Colonic mucosa (tissue), 4 donors: ENCODE measurements at regions not wholly inside any gene's neighbourhood (a gene's known extent, or its start where the extent isn't known, plus 50 kb on each side); places are given as distances from the start of the nearest gene placed in this dataset.

Source experiments
- DNase-seq: peaks from one replicate; pipeline ENCODE4 v3.0.0-alpha.2; 2020
- H3K27ac ChIP-seq: fragments of 200-600 bp; one replicate; pipeline ENCODE4 v1.8.0; 2021
- H3K27me3 ChIP-seq: fragments of 200-600 bp; one replicate; pipeline ENCODE4 v1.8.0; 2021
- H3K36me3 ChIP-seq: fragments of 200-600 bp; one replicate; pipeline ENCODE4 v1.8.0; 2021
- H3K4me1 ChIP-seq: fragments of 200-600 bp; one replicate; pipeline ENCODE4 v1.8.0; 2021; ENCODE audit warnings: mild to moderate bottlenecking
- H3K4me3 ChIP-seq: fragments of 200-600 bp; one replicate; pipeline ENCODE4 v1.8.0; 2021
- H3K9ac ChIP-seq, 2 donors: one replicate each; pipeline ENCODE4 v1.7.0; 2013; ENCODE audit warnings: control low read depth in 2 of 2, low read depth in 2 of 2, low read length in 2 of 2
- H3K9me3 ChIP-seq: fragments of 200-600 bp; one replicate; pipeline ENCODE4 v1.8.0; 2021
- intact Hi-C: fragments of 100-400 bp; cut with DNase I; formaldehyde crosslinking; loops from one replicate; pipeline ENCODE4 v1.14.1; 2022
- TF ChIP-seq, protein P1 (sequence below): fragments of 200-600 bp; IDR thresholded peaks from one replicate; pipeline ENCODE4 v1.8.0; 2022; ENCODE audit warnings: antibody characterized with exemption, mild to moderate bottlenecking
- donor health status: healthy.
- donor health status: DM: no; HTN: no; CAD: no.
- donor health status: DM: no; HTN: no; CAD: no.

DNA sequence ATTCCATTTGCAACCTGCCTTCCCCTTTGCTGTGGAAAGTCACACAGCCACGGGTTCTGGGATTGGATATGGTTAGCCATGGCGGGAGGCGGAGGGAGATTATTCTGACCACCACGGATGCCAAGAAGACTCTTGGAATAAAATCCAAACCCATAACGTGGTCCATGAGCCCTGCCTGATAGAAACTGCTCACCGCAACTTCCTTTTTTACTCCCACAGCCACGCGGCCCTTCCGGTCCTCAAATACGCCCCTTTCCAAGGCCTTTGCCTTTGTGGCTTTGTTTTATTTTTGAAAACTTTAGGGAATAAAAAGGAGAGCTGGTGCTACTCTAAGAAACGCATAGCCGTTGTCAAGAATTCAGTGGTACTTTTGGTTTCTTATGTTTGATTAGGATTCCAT lies 602.5 kb upstream of the CDH4 start:
- TF ChIP-seq, protein P1, sequence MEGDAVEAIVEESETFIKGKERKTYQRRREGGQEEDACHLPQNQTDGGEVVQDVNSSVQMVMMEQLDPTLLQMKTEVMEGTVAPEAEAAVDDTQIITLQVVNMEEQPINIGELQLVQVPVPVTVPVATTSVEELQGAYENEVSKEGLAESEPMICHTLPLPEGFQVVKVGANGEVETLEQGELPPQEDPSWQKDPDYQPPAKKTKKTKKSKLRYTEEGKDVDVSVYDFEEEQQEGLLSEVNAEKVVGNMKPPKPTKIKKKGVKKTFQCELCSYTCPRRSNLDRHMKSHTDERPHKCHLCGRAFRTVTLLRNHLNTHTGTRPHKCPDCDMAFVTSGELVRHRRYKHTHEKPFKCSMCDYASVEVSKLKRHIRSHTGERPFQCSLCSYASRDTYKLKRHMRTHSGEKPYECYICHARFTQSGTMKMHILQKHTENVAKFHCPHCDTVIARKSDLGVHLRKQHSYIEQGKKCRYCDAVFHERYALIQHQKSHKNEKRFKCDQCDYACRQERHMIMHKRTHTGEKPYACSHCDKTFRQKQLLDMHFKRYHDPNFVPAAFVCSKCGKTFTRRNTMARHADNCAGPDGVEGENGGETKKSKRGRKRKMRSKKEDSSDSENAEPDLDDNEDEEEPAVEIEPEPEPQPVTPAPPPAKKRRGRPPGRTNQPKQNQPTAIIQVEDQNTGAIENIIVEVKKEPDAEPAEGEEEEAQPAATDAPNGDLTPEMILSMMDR, result no peak
- H3K27me3 ChIP-seq, result no peaks in the 10 kb centered on the region
- no peaks in the 10 kb centered on the region for H3K9me3 ChIP-seq
- no peak overlapping the region for H3K27ac ChIP-seq
- intact Hi-C loops, result no loop called here
- no peaks in the 10 kb centered on the region for H3K36me3 ChIP-seq
- H3K4me3 ChIP-seq, result no peak overlapping the region
- H3K9ac ChIP-seq, result no peak overlapping the region
- DNase-seq, result no peak
- no peaks in the 10 kb centered on the region for H3K4me1 ChIP-seq

DNA sequence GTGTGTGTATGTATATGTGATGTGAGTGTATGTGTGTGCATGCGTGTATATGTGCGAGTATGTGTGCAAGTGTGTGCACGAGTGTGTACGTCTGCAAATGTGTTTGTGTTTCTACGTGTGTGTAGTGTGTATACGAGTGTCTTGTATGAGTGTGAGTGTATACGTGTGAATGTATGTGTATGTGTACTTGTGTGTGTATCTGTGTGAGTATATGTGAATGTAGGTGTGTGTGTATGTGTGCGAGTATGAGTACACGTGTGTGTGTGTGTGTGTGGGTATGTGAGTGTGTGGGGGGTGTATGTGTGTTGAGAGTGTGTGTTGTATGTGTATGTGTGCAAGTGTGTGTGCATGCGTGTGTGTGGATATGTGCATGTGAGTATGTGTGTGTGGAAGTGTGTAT lies 602.0 kb upstream of the CDH4 start:
- no peaks in the 10 kb centered on the region for H3K9me3 ChIP-seq
- no peak for DNase-seq
- no peak overlapping the region for H3K27ac ChIP-seq
- TF ChIP-seq, protein P1, result no peak
- no peaks in the 10 kb centered on the region for H3K36me3 ChIP-seq
- intact Hi-C loops, result no loop called here
- H3K27me3 ChIP-seq, result no peaks in the 10 kb centered on the region
- no peak overlapping the region for H3K4me3 ChIP-seq
- H3K4me1 ChIP-seq, result no peaks in the 10 kb centered on the region
- no peak overlapping the region for H3K9ac ChIP-seq

DNA sequence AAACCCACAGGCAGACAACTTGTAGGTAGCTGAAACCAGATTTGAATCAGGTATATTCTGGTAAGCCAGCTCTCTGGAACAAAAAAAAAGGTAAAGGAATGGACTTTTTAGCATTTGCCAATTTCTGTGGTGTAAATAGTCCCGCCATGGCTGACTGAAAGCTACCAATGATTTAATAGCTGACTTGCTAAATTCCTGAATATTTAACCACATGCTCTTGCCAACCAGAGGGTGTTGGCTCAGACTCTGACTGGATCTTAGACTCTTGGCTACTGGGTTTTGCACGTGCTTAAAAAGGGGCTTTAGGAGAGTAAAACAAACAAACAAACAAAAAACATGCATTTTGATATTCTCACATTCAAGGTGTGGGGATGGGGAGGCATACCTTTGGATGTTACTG lies 600.0 kb upstream of the CDH4 start:
- Histone ChIP-seq H3K27me3 (no peaks in the 10 kb centered on the region), H3K36me3 (no peaks in the 10 kb centered on the region), H3K9me3 (no peaks in the 10 kb centered on the region), H3K9ac (no peak overlapping the region), H3K4me3 (no peak overlapping the region), H3K27ac (no peak overlapping the region), H3K4me1 (no peaks in the 10 kb centered on the region)
- TF ChIP-seq, protein P1, result no peak
- intact Hi-C loops, result no loop called here
- no peak for DNase-seq

DNA sequence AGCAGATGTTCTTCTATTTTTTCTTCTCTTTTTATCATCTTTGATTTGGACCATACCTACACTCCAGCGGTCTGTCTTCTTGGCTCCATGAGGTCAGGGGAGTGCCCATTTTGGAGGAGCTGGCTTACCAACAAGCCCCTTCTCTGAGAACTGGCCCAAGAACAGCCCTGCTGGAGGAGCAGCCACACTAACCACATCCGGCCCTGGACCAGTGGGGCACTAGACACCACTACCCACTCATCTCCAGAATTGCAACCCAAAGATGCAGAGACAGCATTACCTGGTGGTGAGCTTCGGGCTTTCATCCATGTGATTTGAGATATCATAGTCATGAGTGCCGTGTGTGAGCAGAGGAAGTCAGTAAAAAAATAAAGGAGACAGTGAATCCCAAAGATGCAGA lies 599.4 kb upstream of the CDH4 start:
- no peaks in the 10 kb centered on the region for H3K27me3 ChIP-seq
- H3K36me3 ChIP-seq, result no peaks in the 10 kb centered on the region
- no peak overlapping the region for H3K9ac ChIP-seq
- H3K4me3 ChIP-seq, result no peak overlapping the region
- H3K27ac ChIP-seq, result no peak overlapping the region
- intact Hi-C loops, result no loop called here
- DNase-seq, result no peak
- no peaks in the 10 kb centered on the region for H3K4me1 ChIP-seq
- H3K9me3 ChIP-seq, result no peaks in the 10 kb centered on the region
- TF ChIP-seq, protein P1, result no peak

DNA sequence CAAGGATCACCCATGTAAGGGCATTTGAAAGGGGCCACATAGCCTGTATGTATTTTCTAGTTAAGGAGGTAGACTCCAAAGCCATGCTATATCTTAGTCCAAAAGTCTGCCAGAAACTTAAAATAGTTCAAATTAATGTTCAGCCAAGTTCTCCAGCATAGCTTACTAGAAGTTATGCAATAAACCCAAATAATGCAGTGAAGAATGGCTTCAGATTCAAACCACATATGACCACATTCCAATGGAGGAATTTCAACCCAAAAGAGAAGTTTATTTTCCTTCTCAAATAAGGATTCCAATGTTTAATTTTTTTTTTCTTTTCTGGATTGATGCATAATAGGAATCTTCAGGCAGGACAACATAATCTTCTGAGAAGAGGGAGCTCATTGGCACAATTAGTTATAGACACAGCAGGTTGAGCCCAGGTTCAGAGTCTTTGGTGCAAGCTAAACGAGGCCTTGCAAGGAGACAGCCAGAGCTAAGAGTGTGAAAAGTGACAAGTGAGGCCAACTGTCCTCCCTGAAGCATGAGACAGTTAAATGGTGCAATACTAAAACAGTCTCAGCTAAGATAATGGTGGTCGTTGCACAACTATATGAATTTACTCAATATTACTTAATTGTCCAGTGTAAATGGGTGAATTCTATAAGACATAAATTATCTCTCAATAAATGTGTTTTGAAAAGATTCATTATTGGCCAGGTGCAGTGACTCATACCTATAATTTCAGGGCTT lies 598.8 kb upstream of the CDH4 start:
- Histone ChIP-seq H3K4me1 (no peaks in the 10 kb centered on the region), H3K4me3 (no peak overlapping the region), H3K9me3 (no peaks in the 10 kb centered on the region), H3K9ac (no peak overlapping the region), H3K27ac (no peak overlapping the region), H3K36me3 (no peaks in the 10 kb centered on the region), H3K27me3 (no peaks in the 10 kb centered on the region)
- TF ChIP-seq, protein P1, result no peak
- intact Hi-C loops, result no loop called here
- no peak for DNase-seq
